HG02759 (cell line): ENCODE measurements at regions not wholly inside any gene's neighbourhood (a gene's known extent, or its start where the extent isn't known, plus 50 kb on each side); places are given as distances from the start of the nearest gene placed in this dataset.
"Not testable (repeated sequence)": the region's sequence is repeated elsewhere in the genome, so short reads cannot be mapped to it uniquely, and the experiment has no call there.

ENCODE experiments used
- ATAC-seq: cut with Tn5 transposase; IDR thresholded peaks from one replicate; pipeline ENCODE4 v1.9.1; 2021; ENCODE audit warnings: mild to moderate bottlenecking, moderate library complexity; ENCODE audit not compliant: unreplicated experiment

GRCh38 chr14:105653921-105654320 lies 127.5 kb downstream of the TMEM121 start:
- not testable (repeated sequence) for ATAC-seq

GRCh38 chr14:105659255-105659654 lies 132.9 kb downstream of the TMEM121 start:
- ATAC-seq, result not testable (repeated sequence)

GRCh38 chr14:105659935-105660527 lies 133.6 kb downstream of the TMEM121 start:
- ATAC-seq, result no peak

GRCh38 chr14:105660816-105661531 lies 134.6 kb downstream of the TMEM121 start:
- ATAC-seq, result no peak

GRCh38 chr14:105662043-105662442 lies 135.7 kb downstream of the TMEM121 start:
- not testable (repeated sequence) for ATAC-seq

- not testable (repeated sequence) for ATAC-seq
Measured at GRCh38 chr14:105662592-105662991, 136.2 kb downstream of the TMEM121 start.

- not testable (repeated sequence) for ATAC-seq
Measured at GRCh38 chr14:105663323-105663722, 136.9 kb downstream of the TMEM121 start.

GRCh38 chr14:105663818-105664596 lies 137.6 kb downstream of the TMEM121 start:
- not testable (repeated sequence) for ATAC-seq

- ATAC-seq, result no peak
Measured at GRCh38 chr14:105664691-105665090, 138.3 kb downstream of the TMEM121 start.

GRCh38 chr14:105665247-105665950 lies 139.0 kb downstream of the TMEM121 start:
- ATAC-seq, result no peak

GRCh38 chr14:105665951-105666277 lies 139.5 kb downstream of the TMEM121 start:
- ATAC-seq, result no peak

- no peak for ATAC-seq
Measured at GRCh38 chr14:105666420-105666819, 140.0 kb downstream of the TMEM121 start.

GRCh38 chr14:105666991-105667662 lies 140.7 kb downstream of the TMEM121 start:
- not testable (repeated sequence) for ATAC-seq

GRCh38 chr14:105667663-105668020 lies 141.3 kb downstream of the TMEM121 start:
- ATAC-seq, result not testable (repeated sequence)

- not testable (repeated sequence) for ATAC-seq
Measured at GRCh38 chr14:105668021-105668420, 141.6 kb downstream of the TMEM121 start.

GRCh38 chr14:105668471-105669230 lies 142.3 kb downstream of the TMEM121 start:
- ATAC-seq, result not testable (repeated sequence)

- ATAC-seq, result not testable (repeated sequence)
Measured at GRCh38 chr14:105669231-105669610, 142.8 kb downstream of the TMEM121 start.

- ATAC-seq, result not testable (repeated sequence)
Measured at GRCh38 chr14:105669646-105670045, 143.3 kb downstream of the TMEM121 start.

GRCh38 chr14:105672450-105673200 lies 146.2 kb downstream of the TMEM121 start:
- not testable (repeated sequence) for ATAC-seq
